Aorta (tissue), 5 donors: ENCODE measurements at regions not wholly inside any gene's neighbourhood (a gene's known extent, or its start where the extent isn't known, plus 50 kb on each side); places are given as distances from the start of the nearest gene placed in this dataset.

Experiments
- ATAC-seq: fragments of 200-7000 bp; cut with Tn5 transposase; one replicate; pipeline ENCODE4 v1.9.1; 2022; ENCODE audit warnings: moderate library complexity; ENCODE audit not compliant: low FRiP score
- DNase-seq, 2 donors: peaks; one replicate each; pipeline ENCODE4 v3.0.0-alpha.2; 2020
- H3K27ac ChIP-seq, 2 donors: one replicate each; pipeline ENCODE4 v1.5.1; 2013; ENCODE audit warnings: low read length in 2 of 2, mild to moderate bottlenecking in 2 of 2, moderate library complexity in 2 of 2, control low read depth in 1 of 2, inconsistent platforms in 1 of 2, low read depth in 1 of 2
- H3K27me3 ChIP-seq, 2 donors: one replicate each; pipeline ENCODE4 v1.6.1; 2013; ENCODE audit warnings: control low read depth in 1 of 2, low read length in 1 of 2, mild to moderate bottlenecking in 1 of 2, moderate library complexity in 1 of 2; ENCODE audit not compliant: insufficient read depth in 2 of 2, control insufficient read depth in 1 of 2
- H3K36me3 ChIP-seq, 2 donors: one replicate each; pipeline ENCODE4 v1.6.1; 2013; ENCODE audit warnings: control low read depth in 1 of 2, low read length in 1 of 2, mild to moderate bottlenecking in 1 of 2; ENCODE audit not compliant: insufficient read depth in 2 of 2, control insufficient read depth in 1 of 2
- H3K4me1 ChIP-seq, 2 donors: one replicate each; pipeline ENCODE4 v1.6.1; 2013; ENCODE audit warnings: low read length in 2 of 2, control low read depth in 1 of 2, mild to moderate bottlenecking in 1 of 2, moderate library complexity in 1 of 2; ENCODE audit not compliant: insufficient read depth in 2 of 2, control insufficient read depth in 1 of 2
- H3K4me3 ChIP-seq, 2 donors: one replicate each; pipeline ENCODE4 v1.5.1; 2013; ENCODE audit warnings: low read length in 2 of 2, control low read depth in 1 of 2, mild to moderate bottlenecking in 1 of 2
- H3K9me3 ChIP-seq: one replicate; pipeline ENCODE4 v1.6.1; 2013; ENCODE audit warnings: mild to moderate bottlenecking, low read length; ENCODE audit not compliant: control insufficient read depth
- WGBS, 2 donors: extraction: QIAGEN DNeasy Blood & Tissue Kit; methylation state at CpG; one replicate each; pipeline ENCODE4 v1.1.7; 2013; 5-methylcytosine and 5-hydroxymethylcytosine counted together
- intact Hi-C, 2 donors: fragments of 100-400 bp; cut with DNase I; formaldehyde crosslinking; loops; one replicate each; pipeline versions ENCODE4 v1.14.2 to v1.15.0; 2022
- donor health status: healthy with polysubstance abuse.
- donor health status: Bipolar disorder and iron deficiency.
- donor health status: DM: no; HTN: no; CAD: no.
- donor health status: DM: no; HTN: no; CAD: no.
- donor health status: DM: yes; HTN: yes; CAD: no.

DNA sequence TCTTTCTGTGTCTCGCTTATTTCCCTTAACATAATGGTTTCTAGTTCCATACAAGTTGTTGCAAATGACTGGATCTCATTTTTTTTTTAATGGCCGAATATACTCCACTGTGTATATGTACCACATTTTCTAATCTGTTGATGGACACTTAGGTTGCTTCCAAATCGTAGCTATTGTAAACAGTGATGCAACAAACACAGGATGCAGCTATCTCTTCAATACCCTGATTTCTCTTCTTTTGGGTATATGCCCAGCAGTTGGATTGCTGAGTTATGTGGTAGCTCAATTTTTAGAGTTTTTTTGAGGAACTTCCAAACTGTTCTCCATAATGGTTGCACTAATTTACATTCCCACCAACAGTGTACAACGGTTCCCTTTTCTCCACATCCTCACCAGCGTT, 100.4 kb upstream of the CHORDC1 start:
- no peaks in the 10 kb centered on the region for H3K27me3 ChIP-seq
- 79 to 87% methylated on average over 5 of the region's 5 CpGs for WGBS, 2 donors
- H3K9me3 ChIP-seq, result peaks cover 4% of the 10 kb centered on the region
- no peak overlapping the region for H3K27ac ChIP-seq
- no peak overlapping the region for H3K4me3 ChIP-seq
- no peak for DNase-seq
- no peak for ATAC-seq
- no peaks in the 10 kb centered on the region for H3K4me1 ChIP-seq
- no peaks in the 10 kb centered on the region for H3K36me3 ChIP-seq
- intact Hi-C loops, result no loop called here

DNA sequence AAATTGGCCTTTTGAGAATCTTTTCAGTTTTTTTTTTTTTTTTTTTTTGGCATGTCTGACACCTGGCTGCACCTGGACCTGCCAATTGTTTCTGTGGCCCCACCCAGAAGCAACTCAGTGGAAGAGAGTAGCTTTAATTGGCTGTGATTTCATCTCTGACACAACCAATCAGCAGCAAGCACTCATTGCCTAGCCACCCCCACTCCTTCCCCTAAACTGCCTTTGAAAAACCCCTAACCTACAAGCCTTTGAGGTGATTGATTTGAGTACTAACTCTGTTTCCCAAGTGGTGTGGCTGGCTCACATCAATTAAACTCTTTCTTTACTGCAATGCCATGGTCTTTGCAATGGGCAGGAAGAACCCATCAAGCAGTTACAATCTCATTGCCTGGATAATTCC, 98.2 kb upstream of the CHORDC1 start:
- DNase-seq (no peak), ATAC-seq (no peak)
- Histone ChIP-seq H3K4me3 (no peak overlapping the region), H3K27me3 (no peaks in the 10 kb centered on the region), H3K36me3 (no peaks in the 10 kb centered on the region), H3K27ac (no peak overlapping the region), H3K4me1 (no peaks in the 10 kb centered on the region), H3K9me3 (peaks cover 4% of the 10 kb centered on the region)
- intact Hi-C loops, result no loop called here

DNA sequence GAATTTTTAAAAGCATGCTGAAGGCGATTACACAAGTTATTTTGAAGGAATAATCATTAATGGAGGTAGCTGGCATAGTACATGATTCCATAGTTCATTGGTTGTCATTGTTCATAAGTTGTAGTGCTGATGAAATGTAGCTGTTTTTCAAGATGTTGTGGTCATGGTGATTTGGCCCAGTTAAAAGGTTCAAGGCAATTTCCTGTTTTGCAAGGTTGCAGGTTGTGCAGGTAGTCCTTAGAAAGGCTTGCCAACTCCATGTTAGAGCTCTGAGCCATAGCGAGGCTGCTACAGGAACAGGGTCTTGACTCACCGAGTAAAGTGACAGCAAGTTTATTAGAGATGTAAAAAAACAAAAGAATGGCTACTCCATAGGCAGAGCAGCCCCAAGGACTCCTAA, 95.8 kb upstream of the CHORDC1 start:
- Histone ChIP-seq H3K4me1 (no peaks in the 10 kb centered on the region), H3K27me3 (no peaks in the 10 kb centered on the region), H3K27ac (no peak overlapping the region), H3K36me3 (no peaks in the 10 kb centered on the region), H3K4me3 (no peak overlapping the region), H3K9me3 (peaks cover 4% of the 10 kb centered on the region)
- 76 to 84% methylated on average over 3 of the region's 3 CpGs for WGBS, 2 donors
- DNase-seq (no peak), ATAC-seq (no peak)
- intact Hi-C loops, result no loop called here

- intact Hi-C loops, result no loop called here
- Histone ChIP-seq H3K9me3 (no peaks in the 10 kb centered on the region), H3K27me3 (no peaks in the 10 kb centered on the region), H3K4me3 (no peak overlapping the region), H3K27ac (no peak overlapping the region), H3K4me1 (no peaks in the 10 kb centered on the region), H3K36me3 (no peaks in the 10 kb centered on the region)
- WGBS, 2 donors, result 83 to 89% methylated on average over 1 of the region's 1 CpG
- DNase-seq (no peak), ATAC-seq (no peak)
Observed at GRCh38 chr11:90310210-90310609, 87.4 kb upstream of the CHORDC1 start.

GRCh38 chr11:90309693-90310092, 86.8 kb upstream of the CHORDC1 start:
- ATAC-seq, result no peak

GRCh38 chr11:90294526-90294925, 71.7 kb upstream of the CHORDC1 start:
- Histone ChIP-seq H3K27me3 (no peaks in the 10 kb centered on the region), H3K4me3 (no peak overlapping the region), H3K4me1 (no peaks in the 10 kb centered on the region), H3K9me3 (no peaks in the 10 kb centered on the region), H3K27ac (no peak overlapping the region), H3K36me3 (no peaks in the 10 kb centered on the region)
- DNase-seq, result no peak
- WGBS, 2 donors, result 91 to 92% methylated on average over 3 of the region's 3 CpGs
- ATAC-seq, result no peak
- intact Hi-C loops, result no loop called here

More at GRCh38 chr11:90309693-90310092, 86.8 kb upstream of the CHORDC1 start:
- Histone ChIP-seq H3K27me3 (no peaks in the 10 kb centered on the region), H3K9me3 (no peaks in the 10 kb centered on the region), H3K4me1 (no peaks in the 10 kb centered on the region), H3K27ac (no peak overlapping the region), H3K4me3 (no peak overlapping the region), H3K36me3 (no peaks in the 10 kb centered on the region)
- no peak for DNase-seq
- intact Hi-C loops, result no loop called here
- 9 to 18% methylated on average over 2 of the region's 2 CpGs for WGBS, 2 donors

DNA sequence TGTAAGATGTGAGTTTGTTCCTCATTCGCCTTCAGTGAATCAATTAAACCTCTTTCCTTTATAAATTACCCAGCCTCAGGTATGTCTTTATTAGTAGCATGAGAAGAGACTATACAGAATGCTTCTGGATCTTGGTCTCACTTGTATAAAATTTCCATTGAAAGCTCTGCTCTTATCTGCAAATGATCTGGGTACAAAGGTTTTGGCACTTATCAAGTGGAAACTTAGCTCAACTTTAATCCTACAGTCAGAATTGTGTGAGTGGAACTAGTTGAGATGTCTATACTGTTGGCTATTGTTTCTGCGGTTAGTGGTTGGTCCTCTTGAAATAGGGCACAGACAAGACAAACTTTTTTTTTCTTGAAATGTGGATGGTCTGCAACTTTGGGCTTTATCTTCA, 71.2 kb upstream of the CHORDC1 start:
- intact Hi-C loops, result no loop called here
- Histone ChIP-seq H3K4me1 (no peaks in the 10 kb centered on the region), H3K27me3 (no peaks in the 10 kb centered on the region), H3K36me3 (no peaks in the 10 kb centered on the region), H3K9me3 (no peaks in the 10 kb centered on the region), H3K4me3 (no peak overlapping the region), H3K27ac (no peak overlapping the region)
- ATAC-seq (no peak), DNase-seq (no peak)
- WGBS, 2 donors, result 84 to 95% methylated on average over 2 of the region's 2 CpGs

DNA sequence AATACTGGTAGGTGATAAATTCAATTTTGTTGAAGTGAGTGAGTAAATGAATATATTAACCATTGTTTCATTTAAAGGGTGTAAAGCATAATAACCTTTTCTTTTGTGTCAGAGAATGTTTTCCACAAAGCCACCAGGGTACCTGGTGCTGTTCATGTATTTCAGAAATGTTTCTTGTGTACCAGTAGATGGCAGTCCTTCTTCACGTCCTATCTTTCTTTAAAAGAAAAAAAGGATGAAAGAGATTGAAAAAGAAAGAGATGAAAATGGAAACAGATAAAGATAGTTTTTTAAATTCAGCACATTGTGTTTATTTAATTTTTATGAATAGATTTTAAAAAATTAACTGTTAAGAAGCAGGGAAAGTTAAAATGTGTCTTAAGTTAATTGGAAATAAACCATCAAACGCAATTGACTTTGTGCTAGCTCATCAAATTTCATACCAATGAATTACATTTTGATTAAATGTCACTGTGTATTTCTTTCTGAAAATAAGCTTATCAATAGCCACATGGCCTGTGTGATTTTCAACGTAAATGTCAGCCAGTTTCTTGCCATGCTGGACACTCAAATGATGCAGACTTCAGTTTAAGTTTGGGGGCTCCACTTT, 65.5 kb upstream of the CHORDC1 start:
- no peak for ATAC-seq
- WGBS, 2 donors, result 27 to 30% methylated on average over 3 of the region's 3 CpGs
- H3K4me1 ChIP-seq, result no peaks in the 10 kb centered on the region
- H3K4me3 ChIP-seq, result no peak overlapping the region
- intact Hi-C loops, result loop anchor here (2.0 kb wide), 1 partner anchor 170 kb away; no protein-coding TSS in a partner anchor
- no peaks in the 10 kb centered on the region for H3K27me3 ChIP-seq
- H3K27ac ChIP-seq, result no peak overlapping the region
- no peaks in the 10 kb centered on the region for H3K36me3 ChIP-seq
- no peaks in the 10 kb centered on the region for H3K9me3 ChIP-seq
- DNase-seq, result no peak

DNA sequence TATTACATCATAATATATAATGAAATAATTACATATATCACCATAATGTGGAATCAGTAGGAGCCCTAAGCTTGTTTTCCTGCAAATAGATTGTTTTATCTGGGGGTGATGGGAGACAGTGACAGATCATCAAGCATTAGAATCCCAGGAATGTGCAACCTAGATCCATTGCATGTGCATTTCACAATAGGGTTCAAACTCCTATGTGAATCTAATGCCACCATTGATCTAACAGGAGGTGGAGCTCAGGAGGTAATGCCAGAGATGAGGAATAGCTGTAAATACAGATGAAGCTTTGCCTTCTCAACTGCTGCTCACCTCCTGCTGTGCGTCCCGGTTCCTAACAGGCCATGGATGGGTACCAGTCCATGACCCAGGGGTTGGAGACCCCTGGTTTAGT, 63.8 kb upstream of the CHORDC1 start:
- no peaks in the 10 kb centered on the region for H3K27me3 ChIP-seq
- no peak overlapping the region for H3K4me3 ChIP-seq
- no peak overlapping the region for H3K27ac ChIP-seq
- H3K9me3 ChIP-seq, result no peaks in the 10 kb centered on the region
- DNase-seq (no peak), ATAC-seq (no peak)
- no peaks in the 10 kb centered on the region for H3K4me1 ChIP-seq
- H3K36me3 ChIP-seq, result no peaks in the 10 kb centered on the region
- WGBS, 2 donors, result 76 to 90% methylated on average over 2 of the region's 2 CpGs
- intact Hi-C loops, result no loop called here
